Activated CD4-positive, alpha-beta memory T cell treated with anti-CD3 and anti-CD28 coated beads for 36 hours (primary cell): ENCODE measurements at regions not wholly inside any gene's neighbourhood (a gene's known extent, or its start where the extent isn't known, plus 50 kb on each side); places are given as distances from the start of the nearest gene placed in this dataset.

Experiments used
- CTCF ChIA-PET: fragments of 350-600 bp; sonication (Branson Sonifier 250); formaldehyde crosslinking; loops from one replicate; lab custom pipeline; 2021; ENCODE audit warnings: antibody characterized with exemption, inconsistent platforms; lab: Charles Lee
- POLR2A ChIA-PET: fragments of 350-600 bp; sonication (Branson Sonifier 250); formaldehyde crosslinking; loops from one replicate; lab custom pipeline; 2021; ENCODE audit warnings: antibody characterized with exemption; lab: Charles Lee
- DNase-seq: peaks from one replicate; pipeline ENCODE4 v3.0.0-alpha.2; 2020
- H3K27ac Mint-ChIP-seq: one replicate; pipeline ENCODE4 v1.8.0; 2021; ENCODE audit warnings: mixed read lengths
- H3K27me3 Mint-ChIP-seq: one replicate; pipeline ENCODE4 v1.8.0; 2021; ENCODE audit warnings: mixed read lengths
- H3K36me3 Mint-ChIP-seq: one replicate; pipeline ENCODE4 v1.8.0; 2021; ENCODE audit warnings: mixed read lengths
- H3K4me1 Mint-ChIP-seq: one replicate; pipeline ENCODE4 v1.8.0; 2021; ENCODE audit warnings: low read depth, mixed read lengths
- H3K4me3 Mint-ChIP-seq: one replicate; pipeline ENCODE4 v1.8.0; 2021; ENCODE audit warnings: mild to moderate bottlenecking, mixed read lengths
- H3K9me3 Mint-ChIP-seq: one replicate; pipeline ENCODE4 v1.8.0; 2021; ENCODE audit warnings: mixed read lengths
- intact Hi-C: fragments of 100-400 bp; cut with micrococcal nuclease; formaldehyde crosslinking; loops from one replicate; pipeline ENCODE4 v1.15.1; 2023

- H3K27me3 Mint-ChIP-seq, result no peaks in the 10 kb centered on the region
- no peak for DNase-seq
- intact Hi-C loops, result no loop called here
- no peak overlapping the region for H3K27ac Mint-ChIP-seq
- no peaks in the 10 kb centered on the region for H3K4me1 Mint-ChIP-seq
- H3K9me3 Mint-ChIP-seq, result peaks cover 13% of the 10 kb centered on the region
- H3K4me3 Mint-ChIP-seq, result no peak overlapping the region
- POLR2A ChIA-PET, result no interaction called here
- CTCF ChIA-PET, result no interaction called here
- H3K36me3 Mint-ChIP-seq, result no peaks in the 10 kb centered on the region
Observed at GRCh38 chr4:19945979-19946380, 305.7 kb upstream of the SLIT2 start.

GRCh38 chr4:19945501-19945900, 306.2 kb upstream of the SLIT2 start:
- H3K9me3 Mint-ChIP-seq, result peaks cover 16% of the 10 kb centered on the region
- DNase-seq, result no peak
- no peaks in the 10 kb centered on the region for H3K27me3 Mint-ChIP-seq
- H3K36me3 Mint-ChIP-seq, result no peaks in the 10 kb centered on the region
- POLR2A ChIA-PET, result no interaction called here
- H3K27ac Mint-ChIP-seq, result no peak overlapping the region
- H3K4me1 Mint-ChIP-seq, result no peaks in the 10 kb centered on the region
- intact Hi-C loops, result no loop called here
- no peak overlapping the region for H3K4me3 Mint-ChIP-seq
- CTCF ChIA-PET, result no interaction called here

GRCh38 chr4:19944806-19945205, 306.9 kb upstream of the SLIT2 start:
- CTCF ChIA-PET, result no interaction called here
- POLR2A ChIA-PET, result no interaction called here
- H3K27me3 Mint-ChIP-seq, result no peaks in the 10 kb centered on the region
- no peak overlapping the region for H3K4me3 Mint-ChIP-seq
- intact Hi-C loops, result no loop called here
- peaks cover 17% of the 10 kb centered on the region for H3K9me3 Mint-ChIP-seq
- H3K4me1 Mint-ChIP-seq, result no peaks in the 10 kb centered on the region
- no peak overlapping the region for H3K27ac Mint-ChIP-seq
- no peak for DNase-seq
- no peaks in the 10 kb centered on the region for H3K36me3 Mint-ChIP-seq

- peaks cover 17% of the 10 kb centered on the region for H3K9me3 Mint-ChIP-seq
- no peak for DNase-seq
- H3K36me3 Mint-ChIP-seq, result no peaks in the 10 kb centered on the region
- ChIA-PET CTCF (no interaction called here), POLR2A (no interaction called here)
- no peaks in the 10 kb centered on the region for H3K27me3 Mint-ChIP-seq
- H3K27ac Mint-ChIP-seq, result no peak overlapping the region
- no peak overlapping the region for H3K4me3 Mint-ChIP-seq
- intact Hi-C loops, result no loop called here
- no peaks in the 10 kb centered on the region for H3K4me1 Mint-ChIP-seq
Observed at GRCh38 chr4:19944251-19944650, 307.5 kb upstream of the SLIT2 start.

- DNase-seq, result no peak
- intact Hi-C loops, result no loop called here
- ChIA-PET POLR2A (no interaction called here), CTCF (no interaction called here)
- peaks cover 18% of the 10 kb centered on the region for H3K9me3 Mint-ChIP-seq
- H3K27me3 Mint-ChIP-seq, result no peaks in the 10 kb centered on the region
- no peak overlapping the region for H3K4me3 Mint-ChIP-seq
- no peaks in the 10 kb centered on the region for H3K4me1 Mint-ChIP-seq
- no peak overlapping the region for H3K27ac Mint-ChIP-seq
- no peaks in the 10 kb centered on the region for H3K36me3 Mint-ChIP-seq
Observed at GRCh38 chr4:19941434-19941833, 310.3 kb upstream of the SLIT2 start.

GRCh38 chr4:19940861-19941260, 310.8 kb upstream of the SLIT2 start:
- H3K27me3 Mint-ChIP-seq, result no peaks in the 10 kb centered on the region
- POLR2A ChIA-PET, result no interaction called here
- no peaks in the 10 kb centered on the region for H3K4me1 Mint-ChIP-seq
- no peak overlapping the region for H3K27ac Mint-ChIP-seq
- CTCF ChIA-PET, result no interaction called here
- H3K9me3 Mint-ChIP-seq, result peaks cover 17% of the 10 kb centered on the region
- no peak overlapping the region for H3K4me3 Mint-ChIP-seq
- intact Hi-C loops, result no loop called here
- DNase-seq, result no peak
- no peaks in the 10 kb centered on the region for H3K36me3 Mint-ChIP-seq

GRCh38 chr4:19936476-19936875, 315.2 kb upstream of the SLIT2 start:
- ChIA-PET POLR2A (no interaction called here), CTCF (no interaction called here)
- intact Hi-C loops, result no loop called here
- Mint-ChIP-seq H3K4me3 (no peak overlapping the region), H3K27me3 (no peaks in the 10 kb centered on the region), H3K9me3 (peaks cover 17% of the 10 kb centered on the region), H3K27ac (no peak overlapping the region), H3K4me1 (no peaks in the 10 kb centered on the region), H3K36me3 (no peaks in the 10 kb centered on the region)
- no peak for DNase-seq

GRCh38 chr4:19930742-19931141, 321.0 kb upstream of the SLIT2 start:
- Mint-ChIP-seq H3K36me3 (no peaks in the 10 kb centered on the region), H3K4me3 (no peak overlapping the region), H3K9me3 (peaks cover 10% of the 10 kb centered on the region), H3K27me3 (no peaks in the 10 kb centered on the region), H3K4me1 (no peaks in the 10 kb centered on the region), H3K27ac (no peak overlapping the region)
- CTCF ChIA-PET, result no interaction called here
- POLR2A ChIA-PET, result no interaction called here
- no peak for DNase-seq
- intact Hi-C loops, result no loop called here

- ChIA-PET CTCF (no interaction called here), POLR2A (no interaction called here)
- H3K4me1 Mint-ChIP-seq, result no peaks in the 10 kb centered on the region
- no peaks in the 10 kb centered on the region for H3K27me3 Mint-ChIP-seq
- H3K9me3 Mint-ChIP-seq, result peaks cover 18% of the 10 kb centered on the region
- H3K36me3 Mint-ChIP-seq, result no peaks in the 10 kb centered on the region
- DNase-seq, result no peak
- H3K4me3 Mint-ChIP-seq, result no peak overlapping the region
- intact Hi-C loops, result no loop called here
- H3K27ac Mint-ChIP-seq, result no peak overlapping the region
Observed at GRCh38 chr4:19927381-19927780, 324.3 kb upstream of the SLIT2 start.

- no peaks in the 10 kb centered on the region for H3K4me1 Mint-ChIP-seq
- ChIA-PET POLR2A (no interaction called here), CTCF (no interaction called here)
- no peaks in the 10 kb centered on the region for H3K27me3 Mint-ChIP-seq
- H3K9me3 Mint-ChIP-seq, result peaks cover 18% of the 10 kb centered on the region
- H3K4me3 Mint-ChIP-seq, result no peak overlapping the region
- intact Hi-C loops, result no loop called here
- H3K36me3 Mint-ChIP-seq, result no peaks in the 10 kb centered on the region
- DNase-seq, result no peak
- H3K27ac Mint-ChIP-seq, result no peak overlapping the region
Observed at GRCh38 chr4:19925516-19925915, 326.2 kb upstream of the SLIT2 start.

GRCh38 chr4:19924761-19925160, 326.9 kb upstream of the SLIT2 start:
- intact Hi-C loops, result no loop called here
- Mint-ChIP-seq H3K4me3 (no peak overlapping the region), H3K4me1 (no peaks in the 10 kb centered on the region), H3K27me3 (no peaks in the 10 kb centered on the region), H3K27ac (no peak overlapping the region), H3K9me3 (peaks cover 16% of the 10 kb centered on the region), H3K36me3 (no peaks in the 10 kb centered on the region)
- CTCF ChIA-PET, result no interaction called here
- no peak for DNase-seq
- POLR2A ChIA-PET, result no interaction called here

GRCh38 chr4:19915276-19915675, 336.4 kb upstream of the SLIT2 start:
- Mint-ChIP-seq H3K4me3 (no peak overlapping the region), H3K27me3 (no peaks in the 10 kb centered on the region), H3K27ac (no peak overlapping the region), H3K9me3 (peaks cover 36% of the 10 kb centered on the region), H3K36me3 (no peaks in the 10 kb centered on the region), H3K4me1 (no peaks in the 10 kb centered on the region)
- intact Hi-C loops, result no loop called here
- POLR2A ChIA-PET, result no interaction called here
- DNase-seq, result no peak
- CTCF ChIA-PET, result no interaction called here

GRCh38 chr4:19913650-19914049, 338.1 kb upstream of the SLIT2 start:
- no peak for DNase-seq
- Mint-ChIP-seq H3K9me3 (peaks cover 30% of the 10 kb centered on the region), H3K4me3 (no peak overlapping the region), H3K27ac (no peak overlapping the region), H3K36me3 (no peaks in the 10 kb centered on the region), H3K27me3 (no peaks in the 10 kb centered on the region), H3K4me1 (no peaks in the 10 kb centered on the region)
- ChIA-PET POLR2A (no interaction called here), CTCF (no interaction called here)
- intact Hi-C loops, result no loop called here
